Psoas muscle (tissue), 7 donors: ENCODE measurements at regions not wholly inside any gene's neighbourhood (a gene's known extent, or its start where the extent isn't known, plus 50 kb on each side); places are given as distances from the start of the nearest gene placed in this dataset.

Experiments used
- ATAC-seq, 4 donors: fragments of 200-7000 bp; cut with Tn5 transposase; one replicate each; pipeline ENCODE4 v1.9.1; 2020; ENCODE audit warnings: moderate library complexity in 3 of 4, mild to moderate bottlenecking in 2 of 4
- DNase-seq, 2 donors: peaks; one replicate each; pipeline ENCODE4 v3.0.0-alpha.2; 2020
- H3K27ac ChIP-seq: fragments of 200-600 bp; one replicate; pipeline ENCODE4 v1.8.0; 2022
- H3K27me3 ChIP-seq, 3 donors: fragments of 200-600 bp in 1 of 3; one replicate each; pipeline versions ENCODE4 v1.6.1 to v1.8.0; 2013 to 2022; ENCODE audit warnings: low read length in 2 of 3, mild to moderate bottlenecking in 2 of 3, moderate library complexity in 1 of 3; ENCODE audit not compliant: insufficient read depth in 3 of 3
- H3K36me3 ChIP-seq, 2 donors: fragments of 200-600 bp in 1 of 2; one replicate each; pipeline versions ENCODE4 v1.6.1 to v1.8.0; 2013 to 2022; ENCODE audit warnings: low read depth in 1 of 2, mild to moderate bottlenecking in 1 of 2, moderate library complexity in 1 of 2; ENCODE audit not compliant: insufficient read depth in 1 of 2
- H3K4me1 ChIP-seq: fragments of 200-600 bp; one replicate; pipeline ENCODE4 v1.8.0; 2022
- H3K4me3 ChIP-seq: fragments of 200-600 bp; one replicate; pipeline ENCODE4 v1.8.0; 2022; ENCODE audit warnings: mild to moderate bottlenecking
- H3K9me3 ChIP-seq: fragments of 200-600 bp; one replicate; pipeline ENCODE4 v1.8.0; 2022
- WGBS, 3 donors: extraction: QIAGEN DNeasy Blood & Tissue Kit; methylation state at CpG; one replicate each; pipeline versions ENCODE4 v1.1.6 to v1.1.7; 2013; 5-methylcytosine and 5-hydroxymethylcytosine counted together
- intact Hi-C, 2 donors: fragments of 100-400 bp; cut with DNase I; formaldehyde crosslinking; loops; one replicate each; pipeline versions ENCODE4 v1.11.0 to v1.14.2; 2022
- TF ChIP-seq, protein P1 (sequence below): fragments of 200-600 bp; IDR thresholded peaks from one replicate; pipeline ENCODE4 v1.8.0; 2022; ENCODE audit warnings: antibody characterized with exemption
- donor health status: healthy with polysubstance abuse.
- donor health status: DM: no; HTN: no; CAD: no; lungs with moderate emphysema.
- donor health status: Bipolar disorder and iron deficiency.
- donor health status: healthy.
- donor health status: DM: yes; HTN: yes; CAD: no.
- donor health status: DM: no; HTN: no; CAD: no.
- donor health status: DM: yes; HTN: yes; CAD: no.

DNA sequence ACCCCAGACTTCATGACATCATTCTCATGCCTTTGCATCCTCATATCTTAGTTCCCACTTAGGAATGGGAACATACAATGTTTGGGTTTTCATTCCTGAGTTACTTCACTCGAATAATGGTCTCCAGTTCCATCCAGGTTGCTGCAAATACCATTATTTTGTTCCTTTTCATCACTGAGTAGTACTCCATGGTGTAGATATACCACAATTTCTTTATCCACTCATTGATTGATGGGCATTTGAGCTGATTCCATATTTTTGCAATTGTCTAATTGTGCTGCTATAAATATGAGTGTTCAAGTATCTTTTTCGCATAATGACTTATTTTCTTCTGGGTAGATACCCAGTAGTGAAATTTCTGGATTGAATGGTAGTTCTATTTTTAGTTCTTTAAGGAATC lies 1026.8 kb downstream of the STPG2 start:
- Histone ChIP-seq H3K36me3 (no peaks in the 10 kb centered on the region), H3K4me1 (no peaks in the 10 kb centered on the region), H3K9me3 (no peaks in the 10 kb centered on the region), H3K27ac (no peak overlapping the region), H3K27me3 (no peaks in the 10 kb centered on the region), H3K4me3 (no peak overlapping the region)
- DNase-seq: no peak
- no peak for ATAC-seq
- intact Hi-C loops: no loop called here
- TF ChIP-seq, protein P1, sequence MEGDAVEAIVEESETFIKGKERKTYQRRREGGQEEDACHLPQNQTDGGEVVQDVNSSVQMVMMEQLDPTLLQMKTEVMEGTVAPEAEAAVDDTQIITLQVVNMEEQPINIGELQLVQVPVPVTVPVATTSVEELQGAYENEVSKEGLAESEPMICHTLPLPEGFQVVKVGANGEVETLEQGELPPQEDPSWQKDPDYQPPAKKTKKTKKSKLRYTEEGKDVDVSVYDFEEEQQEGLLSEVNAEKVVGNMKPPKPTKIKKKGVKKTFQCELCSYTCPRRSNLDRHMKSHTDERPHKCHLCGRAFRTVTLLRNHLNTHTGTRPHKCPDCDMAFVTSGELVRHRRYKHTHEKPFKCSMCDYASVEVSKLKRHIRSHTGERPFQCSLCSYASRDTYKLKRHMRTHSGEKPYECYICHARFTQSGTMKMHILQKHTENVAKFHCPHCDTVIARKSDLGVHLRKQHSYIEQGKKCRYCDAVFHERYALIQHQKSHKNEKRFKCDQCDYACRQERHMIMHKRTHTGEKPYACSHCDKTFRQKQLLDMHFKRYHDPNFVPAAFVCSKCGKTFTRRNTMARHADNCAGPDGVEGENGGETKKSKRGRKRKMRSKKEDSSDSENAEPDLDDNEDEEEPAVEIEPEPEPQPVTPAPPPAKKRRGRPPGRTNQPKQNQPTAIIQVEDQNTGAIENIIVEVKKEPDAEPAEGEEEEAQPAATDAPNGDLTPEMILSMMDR: no peak
- WGBS, 3 donors: 54 to 63% (median 57%) methylated on average over 2 of the region's 2 CpGs

DNA sequence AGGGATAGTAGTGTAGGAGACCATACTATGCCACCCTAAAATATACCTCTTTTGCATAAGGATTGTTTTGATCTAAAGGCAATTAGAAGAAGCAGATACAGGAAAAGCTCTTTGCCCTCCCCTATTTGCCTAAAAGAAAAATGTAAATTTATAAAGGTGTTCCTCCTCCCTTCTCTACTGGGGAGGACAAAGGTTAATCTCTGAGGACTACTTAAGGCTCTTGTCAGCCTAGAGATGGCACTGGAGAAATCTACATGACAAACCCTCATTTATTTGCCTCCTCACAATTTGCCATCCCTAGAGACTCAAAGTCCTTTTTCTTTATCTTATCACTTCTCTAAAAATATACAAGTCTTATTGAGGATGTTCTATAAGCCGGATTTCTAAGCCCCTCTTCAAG lies 1021.8 kb downstream of the STPG2 start:
- Histone ChIP-seq H3K36me3 (no peaks in the 10 kb centered on the region), H3K27ac (no peak overlapping the region), H3K9me3 (no peaks in the 10 kb centered on the region), H3K4me3 (no peak overlapping the region), H3K27me3 (no peaks in the 10 kb centered on the region), H3K4me1 (no peaks in the 10 kb centered on the region)
- TF ChIP-seq, protein P1: no peak
- intact Hi-C loops: no loop called here
- DNase-seq (no peak), ATAC-seq (no peak)
- 62 to 66% (median 62%) methylated on average over 1 of the region's 1 CpG for WGBS, 3 donors

DNA sequence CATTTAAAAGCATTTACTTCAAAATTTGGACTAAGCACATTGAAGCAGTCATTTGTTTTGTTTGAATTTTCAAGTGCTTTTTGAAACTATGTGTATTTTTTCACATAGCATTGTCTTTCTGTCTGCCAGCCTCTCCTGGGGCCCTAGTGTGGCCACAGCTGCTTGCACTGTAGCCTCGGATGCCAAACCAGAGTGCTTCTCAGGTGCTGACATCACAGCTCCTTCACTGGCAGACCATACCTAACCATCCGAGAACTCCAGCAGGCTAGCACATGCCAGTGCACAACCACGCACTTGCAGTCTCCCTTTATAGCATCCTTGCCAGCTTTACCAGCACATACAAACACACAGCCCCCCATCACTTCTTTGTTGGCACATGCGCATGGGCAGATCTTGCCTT lies 1019.7 kb downstream of the STPG2 start:
- Histone ChIP-seq H3K4me3 (no peak overlapping the region), H3K27me3 (no peaks in the 10 kb centered on the region), H3K27ac (no peak overlapping the region), H3K36me3 (no peaks in the 10 kb centered on the region), H3K9me3 (no peaks in the 10 kb centered on the region), H3K4me1 (no peaks in the 10 kb centered on the region)
- TF ChIP-seq, protein P1: no peak
- intact Hi-C loops: no loop called here
- no peak for DNase-seq
- WGBS, 3 donors: 72 to 84% (median 82%) methylated on average over 4 of the region's 4 CpGs
- no peak for ATAC-seq

DNA sequence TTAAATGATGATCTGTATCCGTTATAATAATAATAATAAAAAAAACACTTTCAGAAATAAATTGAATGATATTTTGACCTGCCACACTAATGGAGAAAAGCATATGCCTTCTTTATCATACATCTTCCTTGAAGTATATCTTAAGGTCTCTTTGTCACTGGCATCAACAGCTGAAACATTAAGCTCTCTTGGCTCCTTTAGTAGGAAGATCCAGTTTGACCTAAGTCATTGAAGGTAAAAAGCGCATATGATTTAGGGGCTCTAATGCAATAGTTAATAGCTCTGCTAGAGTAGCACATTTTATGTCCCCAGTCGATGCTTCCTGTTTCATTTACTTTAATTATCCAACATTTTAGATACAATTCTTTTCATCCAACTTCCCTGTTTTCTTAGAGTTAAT lies 1010.8 kb downstream of the STPG2 start:
- Histone ChIP-seq H3K9me3 (no peaks in the 10 kb centered on the region), H3K4me1 (no peaks in the 10 kb centered on the region), H3K27ac (no peak overlapping the region), H3K27me3 (no peaks in the 10 kb centered on the region), H3K4me3 (no peak overlapping the region), H3K36me3 (no peaks in the 10 kb centered on the region)
- no peak for ATAC-seq
- TF ChIP-seq, protein P1: no peak
- DNase-seq: no peak
- intact Hi-C loops: no loop called here
- 67 to 77% (median 67%) methylated on average over 3 of the region's 3 CpGs for WGBS, 3 donors

DNA sequence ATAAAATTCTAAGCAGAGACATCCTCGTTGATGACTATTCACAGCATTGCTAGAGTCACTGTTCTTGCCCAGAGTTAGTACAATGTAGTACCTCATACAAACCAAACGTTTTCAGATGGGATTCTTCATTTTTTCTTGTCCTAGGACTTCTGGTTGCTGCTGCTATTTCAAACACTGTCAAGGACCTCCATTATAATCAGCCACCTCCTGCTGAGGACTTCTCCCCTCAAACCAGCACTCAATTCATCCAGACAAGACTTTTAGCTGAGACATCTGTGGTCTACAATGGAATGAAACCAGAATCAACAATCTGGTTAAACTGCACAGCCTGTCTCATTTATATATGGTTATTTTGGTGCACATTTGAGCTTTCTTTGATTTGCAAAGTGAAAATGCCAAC lies 1008.8 kb downstream of the STPG2 start:
- DNase-seq: no peak
- Histone ChIP-seq H3K4me3 (no peak overlapping the region), H3K36me3 (no peaks in the 10 kb centered on the region), H3K27me3 (no peaks in the 10 kb centered on the region), H3K4me1 (no peaks in the 10 kb centered on the region), H3K27ac (no peak overlapping the region), H3K9me3 (no peaks in the 10 kb centered on the region)
- TF ChIP-seq, protein P1: no peak
- 36 to 46% (median 42%) methylated on average over 2 of the region's 2 CpGs for WGBS, 3 donors
- intact Hi-C loops: no loop called here
- no peak for ATAC-seq
